ENCODE measurements at regions not wholly inside any gene's neighbourhood (a gene's known extent, or its start where the extent isn't known, plus 50 kb on each side); places are given as distances from the start of the nearest gene placed in this dataset.

- Histone ChIP-seq H3K9me3 (no peaks in the 10 kb centered on the region), H3K4me3 (no peak overlapping the region), H3K27ac (no peak overlapping the region), H3K4me2 (no peak overlapping the region), H3K4me1 (no peaks in the 10 kb centered on the region)
- 4% methylated on average over 1 of the region's 1 CpG for WGBS (ENCODE audit: missing lambda C conversion rate)
- POLR2A ChIA-PET: no interaction called here
- FAIRE-seq: no peak
- no peak for DNase-seq (ENCODE audit: low read depth in 1 of 2, low spot score in 1 of 2)
- no peak for ATAC-seq
- TF ChIP-seq MAX (IDR thresholded peaks at IDR 0.05) (no peak), MYC (IDR thresholded peaks at IDR 0.05; ENCODE audit: borderline replicate concordance, low read length) (no peak), BCL3 (IDR thresholded peaks at IDR 0.05) (no peak), EHMT2 (IDR thresholded peaks at IDR 0.05; ENCODE audit: low read depth) (no peak), ZFP36 (IDR thresholded peaks at IDR 0.05; ENCODE audit: borderline replicate concordance, partially characterized antibody) (no peak), HDAC2 (IDR thresholded peaks at IDR 0.05) (no peak), HOXA7 (CRISPR knock-in tag; IDR thresholded peaks at IDR 0.05) (no peak), ZSCAN20 (CRISPR knock-in tag; IDR thresholded peaks at IDR 0.05) (no peak), CBX8 (IDR thresholded peaks at IDR 0.05) (no peak), JUN (IDR thresholded peaks at IDR 0.05) (no peak), RAD21 (conservative IDR thresholded peaks at IDR 0.05 in 1 of 2, IDR thresholded peaks at IDR 0.05 in 1 of 2) (no peak), CTCF (IDR thresholded peaks at IDR 0.05) (no peak), HEYL (CRISPR knock-in tag; IDR thresholded peaks at IDR 0.05) (no peak), FOSB (CRISPR knock-in tag; IDR thresholded peaks at IDR 0.05) (no peak), TFCP2L1 (CRISPR knock-in tag; IDR thresholded peaks at IDR 0.05) (no peak), RFX5 (IDR thresholded peaks at IDR 0.05) (no peak), HOXB13 (CRISPR knock-in tag; IDR thresholded peaks at IDR 0.05; ENCODE audit: low read depth) (no peak), JUNB (IDR thresholded peaks at IDR 0.05) (no peak), CHD2 (IDR thresholded peaks at IDR 0.05; ENCODE audit: low read length, partially characterized antibody) (no peak)
- CTCF ChIA-PET: no interaction called here
These were observed 111.0 kb upstream of the PTPN3 start for GRCh38 chr9:109609060-109609459.

GRCh38 chr9:109616571-109617120, 118.5 kb upstream of the PTPN3 start:
- no peak overlapping the region for H3K4me3 ChIP-seq
- no peak overlapping the region for H3K4me2 ChIP-seq
- no peaks in the 10 kb centered on the region for H3K4me1 ChIP-seq
- TF ChIP-seq SREBF2 (IDR thresholded peaks at IDR 0.05): no peak
- no peak for TF ChIP-seq POLR2AphosphoS2 (conservative IDR thresholded peaks at IDR 0.05; ENCODE audit: low read length)
- TF ChIP-seq BHLHE40 (IDR thresholded peaks at IDR 0.05; ENCODE audit: low read depth, low read length): no peak
- TF ChIP-seq RAD21 (conservative IDR thresholded peaks at IDR 0.05 in 1 of 2, IDR thresholded peaks at IDR 0.05 in 1 of 2): no peak
- no peak for TF ChIP-seq POLR2A (IDR thresholded peaks at IDR 0.05; ENCODE audit: low read length)
- no peak for TF ChIP-seq CTCF (IDR thresholded peaks at IDR 0.05)
- TF ChIP-seq ATOH8 (CRISPR knock-in tag; IDR thresholded peaks at IDR 0.05; ENCODE audit: low read depth): no peak
- TF ChIP-seq KDM1A (IDR thresholded peaks at IDR 0.05; ENCODE audit: low read depth): no peak
- TF ChIP-seq ELK1 (IDR thresholded peaks at IDR 0.05; ENCODE audit: low read depth, low read length): no peak
- TF ChIP-seq MAX (IDR thresholded peaks at IDR 0.05): no peak
- no peak for TF ChIP-seq MYC (IDR thresholded peaks at IDR 0.05; ENCODE audit: borderline replicate concordance, low read length)
- no peak for TF ChIP-seq HEYL (CRISPR knock-in tag; IDR thresholded peaks at IDR 0.05)
- no peak for TF ChIP-seq BCL3 (IDR thresholded peaks at IDR 0.05)
- TF ChIP-seq EP300 (IDR thresholded peaks at IDR 0.05): no peak
- TF ChIP-seq FOSB (CRISPR knock-in tag; IDR thresholded peaks at IDR 0.05): no peak
- no peak for TF ChIP-seq JUNB (IDR thresholded peaks at IDR 0.05)
- TF ChIP-seq PHF8 (IDR thresholded peaks at IDR 0.05; ENCODE audit: borderline replicate concordance, low read depth): no peak
- no peak for DNase-seq (ENCODE audit: low read depth in 1 of 2, low spot score in 1 of 2)
- ChIA-PET POLR2A (no interaction called here), CTCF (interaction anchor here (0.6 to 2.7 kb wide), 5 partner anchors 9 to 202 kb away, joined by 3 to 10 read pairs (median 3); no protein-coding TSS in a partner anchor)
- no peak for ATAC-seq
- WGBS (ENCODE audit: missing lambda C conversion rate): 0% methylated on average over 1 of the region's 1 CpG
- FAIRE-seq: no peak
- no peaks in the 10 kb centered on the region for H3K9me3 ChIP-seq
- no peak overlapping the region for H3K27ac ChIP-seq
